Testis (tissue), 2 donors: ENCODE measurements at regions not wholly inside any gene's neighbourhood (a gene's known extent, or its start where the extent isn't known, plus 50 kb on each side); places are given as distances from the start of the nearest gene placed in this dataset.

ENCODE experiments used
- DNase-seq: peaks from one replicate; pipeline ENCODE4 v3.0.0-alpha.2; 2019
- H3K27ac ChIP-seq, 2 donors: fragments of 200-600 bp; sonication (generic); one replicate each; pipeline ENCODE4 v1.5.1; 2019
- H3K27me3 ChIP-seq: fragments of 200-600 bp; sonication (generic); one replicate; pipeline ENCODE4 v1.5.1; 2019
- H3K36me3 ChIP-seq: fragments of 200-600 bp; sonication (generic); one replicate; pipeline ENCODE4 v1.5.1; 2017; ENCODE audit warnings: low read depth; ENCODE audit errors: missing control alignments
- H3K4me1 ChIP-seq: fragments of 200-600 bp; sonication (generic); one replicate; pipeline ENCODE4 v1.5.1; 2019
- H3K4me3 ChIP-seq, 2 donors: fragments of 200-600 bp; sonication (generic); one replicate each; pipeline ENCODE4 v1.5.1; 2017 to 2019
- H3K9me3 ChIP-seq: fragments of 200-600 bp; sonication (generic); one replicate; pipeline ENCODE4 v1.5.1; 2017
- CTCF ChIP-seq, 3 experiments: fragments of 450-650 bp in 2 of 3; fragments of 200-600 bp in 1 of 3; sonication (generic) in 1 of 3; IDR thresholded peaks; one replicate each; pipeline ENCODE4 v1.5.1; 2016 to 2019; ENCODE audit warnings: antibody characterized with exemption in 3 of 3, mild to moderate bottlenecking in 2 of 3, moderate library complexity in 1 of 3
- POLR2A ChIP-seq: fragments of 450-650 bp; IDR thresholded peaks from one replicate; pipeline ENCODE4 v1.6.1; 2017; ENCODE audit warnings: antibody characterized with exemption, mild to moderate bottlenecking, moderate library complexity
- WGBS, 2 donors: methylation state at CpG; one replicate each; pipeline ENCODE4 v1.1.5; 2018; 5-methylcytosine and 5-hydroxymethylcytosine counted together
- intact Hi-C: fragments of 100-400 bp; cut with DNase I; formaldehyde crosslinking; loops from one replicate; pipeline ENCODE4 v1.15.1; 2023; ENCODE audit warnings: low total_unique reads

DNA sequence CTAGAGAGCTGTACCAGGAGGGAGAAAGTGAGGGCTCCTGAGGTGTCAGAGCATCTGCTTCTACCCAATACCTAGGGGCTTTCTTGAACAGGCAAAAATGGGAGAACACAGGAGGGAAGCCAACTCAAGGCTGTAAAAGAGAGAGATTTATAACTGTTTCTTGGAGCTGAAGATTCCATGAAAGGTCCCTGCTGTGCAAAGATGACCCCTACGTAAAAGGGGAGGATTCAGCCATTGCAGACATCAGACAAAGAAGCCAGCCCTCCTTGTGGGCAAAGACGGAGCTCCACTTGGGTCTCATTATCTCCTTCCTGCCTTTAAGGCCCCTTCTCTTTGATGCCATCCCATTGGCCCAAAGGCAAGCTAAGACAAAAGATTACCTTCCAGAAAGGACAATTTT lies 524.1 kb upstream of the CAMK1G start:
- Histone ChIP-seq H3K36me3 (no peaks in the 10 kb centered on the region), H3K9me3 (no peaks in the 10 kb centered on the region), H3K27ac (no peak overlapping the region), H3K4me3 (no peak overlapping the region), H3K27me3 (no peaks in the 10 kb centered on the region), H3K4me1 (no peaks in the 10 kb centered on the region)
- TF ChIP-seq CTCF (IDR thresholded peaks at IDR 0.05) (no peak), POLR2A (no peak)
- DNase-seq: no peak
- intact Hi-C loops: no loop called here
- 17 to 39% methylated on average over 2 of the region's 2 CpGs for WGBS, 2 donors

DNA sequence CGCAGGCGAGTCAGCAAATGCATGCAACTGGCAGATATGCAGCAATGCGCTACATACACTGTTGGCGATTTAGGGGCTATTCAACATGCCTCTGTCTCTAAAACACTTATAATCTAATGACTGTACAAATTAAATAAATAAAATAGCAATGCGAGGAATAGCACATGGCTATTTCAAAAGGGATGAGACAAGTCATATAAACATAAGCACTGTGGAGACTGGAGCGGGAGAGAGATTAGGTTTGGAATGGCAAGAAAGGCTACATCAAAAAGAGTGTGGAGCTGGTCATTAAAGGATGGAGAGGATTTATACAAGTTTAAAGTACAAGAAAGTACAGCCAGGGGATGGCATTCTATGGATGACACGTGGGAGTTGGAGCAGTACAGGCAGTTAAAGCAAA lies 523.5 kb upstream of the CAMK1G start:
- H3K9me3 ChIP-seq: no peaks in the 10 kb centered on the region
- no peak overlapping the region for H3K27ac ChIP-seq
- 67 to 78% methylated on average over 7 of the region's 7 CpGs for WGBS, 2 donors
- no peak for DNase-seq
- no peaks in the 10 kb centered on the region for H3K4me1 ChIP-seq
- intact Hi-C loops: no loop called here
- no peak overlapping the region for H3K4me3 ChIP-seq
- TF ChIP-seq CTCF (IDR thresholded peaks at IDR 0.05) (no peak), POLR2A (no peak)
- no peaks in the 10 kb centered on the region for H3K36me3 ChIP-seq
- no peaks in the 10 kb centered on the region for H3K27me3 ChIP-seq

DNA sequence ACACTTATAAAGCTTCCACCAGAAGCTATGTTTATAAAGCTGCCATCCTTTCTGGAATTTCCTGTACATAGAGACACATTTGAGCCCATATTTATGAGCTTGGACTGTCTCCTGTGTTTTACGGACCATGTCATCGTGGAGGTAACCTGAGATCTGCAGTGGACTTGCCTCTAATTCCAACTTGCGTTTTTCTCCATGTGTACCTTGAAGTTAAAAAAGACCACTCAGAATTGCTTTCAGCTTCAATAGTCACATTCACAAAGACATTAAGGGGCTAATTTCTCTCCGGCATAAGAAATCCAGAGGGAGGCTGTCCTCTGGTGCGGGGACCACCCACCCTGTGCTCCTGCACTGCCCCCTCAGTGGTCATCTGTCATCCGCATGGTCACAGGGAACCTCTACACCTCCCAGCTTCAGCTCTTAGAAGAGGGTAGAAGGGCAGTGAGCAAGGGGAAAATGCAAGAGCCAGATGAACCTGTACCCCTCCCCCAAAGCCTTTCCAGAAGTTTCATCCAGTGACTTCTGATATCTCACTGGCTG lies 521.4 kb upstream of the CAMK1G start:
- Histone ChIP-seq H3K4me1 (no peaks in the 10 kb centered on the region), H3K4me3 (no peak overlapping the region), H3K36me3 (no peaks in the 10 kb centered on the region), H3K27ac (no peak overlapping the region), H3K9me3 (no peaks in the 10 kb centered on the region), H3K27me3 (no peaks in the 10 kb centered on the region)
- 73 to 74% methylated on average over 6 of the region's 6 CpGs for WGBS, 2 donors
- TF ChIP-seq POLR2A (no peak), CTCF (IDR thresholded peaks at IDR 0.05) (no peak)
- DNase-seq: no peak
- intact Hi-C loops: no loop called here

DNA sequence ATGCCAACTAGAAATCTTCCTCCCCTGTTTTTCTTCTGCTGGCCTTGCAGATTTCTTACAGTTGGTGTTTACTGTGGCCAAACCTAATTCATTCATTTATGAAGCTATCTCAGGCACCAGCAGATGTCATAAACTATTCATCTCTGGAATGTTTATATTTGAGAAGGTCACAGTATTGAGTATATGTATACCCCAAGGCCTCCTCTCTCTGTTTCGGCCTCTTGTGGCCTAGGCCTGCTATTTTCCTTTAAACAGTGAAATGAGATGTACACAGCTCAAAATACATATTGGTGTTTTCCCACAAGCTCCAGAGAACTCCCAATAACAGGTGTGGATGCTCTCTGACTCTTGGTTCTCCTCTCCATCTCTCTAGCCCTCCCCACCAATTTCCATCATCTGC lies 520.7 kb upstream of the CAMK1G start:
- Histone ChIP-seq H3K36me3 (no peaks in the 10 kb centered on the region), H3K4me1 (no peaks in the 10 kb centered on the region), H3K9me3 (no peaks in the 10 kb centered on the region), H3K27me3 (no peaks in the 10 kb centered on the region), H3K27ac (no peak overlapping the region), H3K4me3 (no peak overlapping the region)
- DNase-seq: no peak
- WGBS, 2 donors: 59 to 100% methylated on average over 1 of the region's 1 CpG
- intact Hi-C loops: no loop called here
- TF ChIP-seq POLR2A (no peak), CTCF (IDR thresholded peaks at IDR 0.05) (no peak)
